ENCODE measurements at regions not wholly inside any gene's neighbourhood (a gene's known extent, or its start where the extent isn't known, plus 50 kb on each side); places are given as distances from the start of the nearest gene placed in this dataset.
A peak's percentile ranks its signal among the peaks of the same experiment; 100 is the strongest.
"Not testable (repeated sequence)": the region's sequence is repeated elsewhere in the genome, so short reads cannot be mapped to it uniquely, and the experiment has no call there.

DNA sequence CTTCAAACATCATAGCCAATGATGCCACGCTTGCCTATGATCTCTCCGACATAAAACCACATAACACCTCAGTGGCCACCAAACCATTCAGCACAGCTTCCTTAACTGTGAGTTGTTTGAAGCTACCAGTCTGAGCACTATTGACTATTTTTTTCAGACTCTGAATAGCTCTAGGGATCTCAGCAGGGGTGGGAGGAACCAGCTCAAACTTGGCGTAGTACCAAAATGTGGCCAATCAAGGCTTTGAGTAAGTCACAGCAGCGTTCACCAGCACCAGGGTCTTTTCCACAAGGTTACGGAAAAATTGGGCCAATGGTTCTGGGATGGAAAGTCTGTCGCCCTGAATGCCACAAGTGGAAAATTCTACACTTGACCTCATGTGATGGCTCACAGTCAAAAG is 70.6 kb downstream of the SMPDL3A start:
- intact Hi-C loops (cut with DNase I) = no loop called here
- no peak for ATAC-seq (ENCODE audit: poor library complexity)
- no peak for DNase-seq

DNA sequence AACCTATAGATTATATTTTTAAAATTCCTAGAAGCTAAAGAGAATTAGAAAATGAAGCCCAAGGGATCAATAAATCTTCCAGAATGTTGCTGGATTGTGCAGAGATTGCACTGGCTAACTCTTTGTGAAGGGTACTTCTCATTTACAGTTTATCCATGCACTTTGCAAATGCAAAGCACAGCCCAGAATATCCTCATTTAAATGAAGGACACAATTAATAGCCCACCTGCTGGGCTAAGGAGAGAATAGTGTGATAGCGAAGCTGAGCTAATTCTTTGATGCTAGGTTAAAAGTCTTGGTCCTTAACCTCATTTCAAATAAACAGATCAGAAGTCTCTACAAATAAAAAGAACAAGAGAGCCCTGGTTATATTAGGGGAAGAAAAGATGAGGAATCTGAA is 72.5 kb downstream of the SMPDL3A start:
- no peak for ATAC-seq (ENCODE audit: poor library complexity)
- intact Hi-C loops (cut with DNase I) = no loop called here
- DNase-seq = no peak

DNA sequence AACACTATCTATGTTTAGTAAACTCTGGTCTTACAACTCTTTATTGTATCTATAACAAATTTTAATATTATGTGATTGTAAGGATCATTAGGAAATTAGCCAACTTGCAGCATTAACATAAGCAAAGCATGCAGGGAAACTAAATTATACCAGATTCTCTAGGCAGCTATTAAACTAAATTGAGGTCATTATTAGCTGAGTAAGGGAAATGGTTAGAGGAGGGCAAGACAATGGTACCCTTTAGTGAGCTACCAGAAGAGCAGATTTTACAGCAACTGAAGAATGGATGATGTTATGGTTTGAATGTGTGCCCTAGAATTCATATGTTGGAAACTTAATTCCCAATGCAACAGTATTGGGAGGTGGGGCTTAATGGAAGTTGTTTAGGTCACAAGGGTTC is 79.1 kb downstream of the SMPDL3A start:
- ATAC-seq (ENCODE audit: poor library complexity) (no peak), DNase-seq (no peak)
- intact Hi-C loops (cut with DNase I) = loop anchor here (5.0 kb wide), 1 partner anchor 449 kb away; no protein-coding TSS in a partner anchor

DNA sequence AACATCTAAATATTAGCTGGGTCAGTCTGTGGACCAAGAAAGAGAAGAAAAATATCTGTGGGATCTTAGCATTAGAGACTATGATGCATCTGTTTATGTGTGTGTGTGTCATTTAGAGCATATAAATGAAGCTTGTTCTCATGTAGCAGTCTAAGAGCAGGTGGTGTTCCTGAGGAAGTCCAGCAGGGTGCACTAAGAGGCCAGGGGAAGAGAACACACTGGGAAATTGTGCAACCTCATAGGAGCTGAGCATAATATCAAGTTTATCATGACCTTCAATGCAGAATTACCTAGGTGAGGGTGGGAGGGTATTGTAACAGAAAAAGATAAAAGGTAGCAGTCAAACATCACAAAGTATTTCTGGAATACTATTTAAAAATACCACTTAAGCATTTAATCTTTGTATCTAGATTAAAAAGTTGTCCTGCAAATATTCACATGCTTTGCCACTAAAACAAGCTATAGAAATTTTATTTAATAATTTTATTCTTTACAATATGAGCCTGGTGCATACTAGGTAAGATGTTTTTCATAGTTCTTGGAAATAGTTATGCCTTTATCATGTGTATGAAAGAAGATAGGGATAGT is 80.5 kb downstream of the SMPDL3A start:
- intact Hi-C loops (cut with DNase I) = loop anchor here (5.0 kb wide), 1 partner anchor 448 kb away; no protein-coding TSS in a partner anchor
- no peak for DNase-seq
- ATAC-seq (ENCODE audit: poor library complexity) = peak; percentile 82

DNA sequence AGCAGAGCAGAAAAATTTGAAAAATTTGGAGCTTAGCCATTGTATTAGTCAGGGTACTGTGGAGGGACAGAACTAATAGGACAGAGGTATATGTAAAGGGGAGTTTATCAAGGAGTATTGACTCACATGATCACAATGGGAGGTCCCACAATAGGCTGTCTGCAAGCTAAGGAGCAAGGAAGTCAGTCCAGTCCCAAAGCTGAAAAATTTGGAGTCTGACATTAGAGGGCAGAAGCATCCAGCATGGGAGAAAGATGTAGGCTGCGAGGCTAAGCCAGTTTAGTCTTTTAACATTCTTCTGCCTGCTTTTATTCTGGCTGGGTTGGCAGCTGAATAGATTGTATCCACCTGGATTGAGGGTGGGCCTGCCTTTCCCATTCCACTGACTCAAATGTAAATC is 82.0 kb downstream of the SMPDL3A start:
- no peak for ATAC-seq (ENCODE audit: poor library complexity)
- intact Hi-C loops (cut with DNase I) = no loop called here
- DNase-seq = no peak

DNA sequence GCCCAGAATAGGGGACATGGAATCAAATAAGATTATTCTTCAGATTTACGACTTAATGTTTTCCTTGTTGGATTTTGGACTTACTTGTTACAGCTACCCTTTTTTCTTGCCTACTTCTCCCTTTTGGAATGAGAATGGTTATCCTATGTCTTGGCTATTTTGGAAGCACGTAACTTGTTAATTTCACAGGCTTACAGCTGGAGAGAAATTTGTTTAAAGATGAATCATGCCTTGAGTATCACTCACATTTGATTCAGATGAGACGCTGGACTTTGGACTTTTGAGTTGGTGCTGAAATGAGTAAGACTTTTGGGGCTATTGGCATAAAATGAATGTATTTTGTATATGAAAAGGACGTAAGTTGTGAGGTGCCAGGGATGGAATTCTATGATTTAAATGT is 83.3 kb downstream of the SMPDL3A start:
- ATAC-seq (ENCODE audit: poor library complexity) = no peak

DNA sequence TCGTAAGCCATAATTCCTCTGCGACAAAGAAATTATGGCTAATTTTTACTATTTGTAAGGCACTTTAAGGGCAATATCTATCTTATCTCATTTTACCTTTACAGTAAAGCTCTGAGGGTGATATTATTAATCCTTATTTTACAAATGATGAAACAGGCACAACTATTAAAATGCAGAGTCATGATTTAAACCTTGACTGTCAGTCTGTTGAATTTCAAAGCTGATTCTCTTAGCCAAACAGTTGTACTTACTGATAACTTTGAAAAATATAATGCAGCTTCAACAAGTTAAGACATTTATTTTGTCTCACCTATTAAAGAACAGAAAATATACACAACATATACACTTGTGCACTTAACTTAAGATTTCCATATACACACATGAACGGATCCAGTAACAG is 88.2 kb downstream of the SMPDL3A start:
- DNase-seq (no peak), ATAC-seq (ENCODE audit: poor library complexity) (no peak)
- intact Hi-C loops (cut with DNase I) = no loop called here

More for the DNA sequence above, 83.3 kb downstream of the SMPDL3A start:
- intact Hi-C loops (cut with DNase I) = no loop called here
- DNase-seq = no peak

DNA sequence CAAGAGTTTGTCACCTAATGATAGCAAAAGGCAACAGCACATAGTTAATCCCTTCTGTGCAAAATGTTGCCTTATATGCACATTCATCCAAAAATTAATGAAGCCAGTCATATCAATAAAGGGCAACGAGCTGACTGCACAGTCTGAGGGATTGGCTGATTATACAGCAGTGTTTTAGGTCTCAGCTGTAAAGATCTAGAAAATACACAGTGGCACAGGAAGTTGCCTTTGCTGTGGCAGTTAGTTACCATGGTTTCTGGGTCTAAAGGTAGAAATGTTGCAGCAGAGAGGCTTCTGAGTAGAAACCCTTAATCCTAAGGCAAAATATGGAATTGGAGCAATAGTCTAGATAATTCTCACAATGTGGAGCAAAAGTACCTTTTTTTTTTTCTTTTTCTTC is 89.7 kb downstream of the SMPDL3A start:
- no peak for ATAC-seq (ENCODE audit: poor library complexity)
- intact Hi-C loops (cut with DNase I) = no loop called here
- DNase-seq = no peak

DNA sequence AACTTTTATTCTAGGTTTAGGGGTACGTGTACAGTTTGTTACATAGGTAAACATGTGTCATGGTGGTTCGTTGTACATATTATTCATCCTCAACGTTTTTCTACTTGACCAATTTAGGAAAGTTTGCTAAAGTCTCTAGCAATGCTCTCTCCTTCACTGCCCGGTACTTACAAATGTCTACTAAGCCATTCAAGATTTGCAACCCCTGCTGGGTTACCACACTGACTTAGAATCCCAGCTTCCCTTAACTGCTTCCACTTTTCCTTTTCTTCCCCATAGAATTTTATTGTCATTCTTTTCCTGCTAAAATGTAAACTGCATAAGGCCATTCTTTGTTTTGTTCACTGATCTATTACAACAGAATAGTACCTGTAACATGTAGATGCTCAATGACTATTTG is 97.4 kb downstream of the SMPDL3A start:
- intact Hi-C loops (cut with DNase I) = no loop called here
- ATAC-seq (ENCODE audit: poor library complexity) (no peak), DNase-seq (no peak)

DNA sequence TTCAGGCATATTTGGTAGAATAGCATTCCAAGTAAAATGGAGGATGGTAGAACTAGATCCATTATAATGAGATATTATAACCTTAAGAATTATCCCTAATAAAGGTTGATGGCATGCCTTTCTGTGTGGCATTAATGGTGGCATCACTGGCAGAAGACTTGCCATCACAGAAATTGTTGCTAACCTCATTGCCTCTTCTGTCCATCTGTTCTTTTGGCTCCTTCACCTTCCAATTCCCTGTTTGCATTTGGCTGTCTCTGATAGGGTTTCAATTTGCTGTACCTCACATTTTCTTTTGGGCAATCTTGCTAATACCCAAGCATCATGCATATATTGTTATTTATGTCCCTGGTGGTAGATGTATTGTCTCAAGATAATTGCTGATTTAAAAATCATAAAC is 98.9 kb downstream of the SMPDL3A start:
- ATAC-seq (ENCODE audit: poor library complexity) (no peak), DNase-seq (no peak)
- intact Hi-C loops (cut with DNase I) = no loop called here

DNA sequence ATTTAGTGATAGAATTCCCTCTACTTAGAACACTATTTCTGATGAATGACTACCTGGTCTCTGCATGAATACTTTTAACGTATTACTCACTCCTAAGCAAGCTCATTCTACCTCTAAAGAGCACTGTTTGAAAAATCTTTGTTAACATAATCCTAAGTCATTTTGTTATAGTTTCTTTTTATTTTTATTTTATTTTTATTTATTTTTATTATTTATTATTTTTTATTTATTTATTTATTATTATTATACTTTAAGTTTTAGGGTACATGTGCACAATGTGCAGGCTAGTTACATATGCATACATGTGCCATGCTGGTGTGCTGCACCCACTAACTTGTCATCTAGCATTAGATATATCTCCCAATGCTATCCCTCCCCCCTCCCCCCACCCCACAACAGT is 99.6 kb downstream of the SMPDL3A start:
- DNase-seq; ATAC-seq (ENCODE audit: poor library complexity); intact Hi-C loops (cut with DNase I): not testable (repeated sequence)

DNA sequence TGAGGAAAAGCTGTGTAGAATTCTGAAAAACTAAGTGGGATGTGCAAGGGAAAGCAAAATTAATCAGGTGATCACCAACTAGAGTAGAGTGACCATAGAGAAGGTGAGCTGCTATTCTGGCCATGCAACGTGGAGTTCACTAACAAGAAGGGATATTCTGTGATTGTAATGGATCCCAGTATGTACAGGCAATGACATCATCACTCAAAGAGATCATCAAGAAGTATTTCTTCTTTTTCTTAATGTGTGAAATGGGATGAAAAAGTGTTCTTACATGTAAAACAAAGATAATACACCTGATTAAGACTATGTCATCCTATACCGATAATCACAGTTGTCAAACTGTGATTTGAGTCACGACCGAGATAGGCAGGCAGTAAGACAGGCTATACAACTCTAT is 101.2 kb downstream of the SMPDL3A start:
- DNase-seq (no peak), ATAC-seq (ENCODE audit: poor library complexity) (no peak)
- intact Hi-C loops (cut with DNase I) = no loop called here

DNA sequence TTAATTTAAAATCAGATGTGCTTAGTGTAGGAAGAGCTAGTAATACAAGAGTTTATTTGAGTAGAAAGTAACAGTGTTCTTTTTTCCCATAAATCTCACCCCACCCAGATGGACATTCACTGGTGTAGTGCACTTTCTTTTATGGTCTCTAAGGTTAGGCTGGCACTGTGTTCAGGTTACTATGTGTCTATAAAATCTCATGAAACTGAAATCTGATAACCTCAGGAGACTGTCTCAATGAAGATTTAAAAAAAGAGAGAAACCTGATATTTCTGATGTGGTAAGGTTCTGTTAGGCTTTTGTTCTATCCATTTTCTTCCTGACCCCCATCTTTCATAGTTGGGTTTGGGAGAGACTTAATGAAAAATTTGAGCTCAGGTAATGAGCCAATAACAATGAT is 101.2 kb upstream of the CLVS2 start:
- ATAC-seq (ENCODE audit: poor library complexity) = no peak
- no peak for DNase-seq
- intact Hi-C loops (cut with DNase I) = no loop called here

DNA sequence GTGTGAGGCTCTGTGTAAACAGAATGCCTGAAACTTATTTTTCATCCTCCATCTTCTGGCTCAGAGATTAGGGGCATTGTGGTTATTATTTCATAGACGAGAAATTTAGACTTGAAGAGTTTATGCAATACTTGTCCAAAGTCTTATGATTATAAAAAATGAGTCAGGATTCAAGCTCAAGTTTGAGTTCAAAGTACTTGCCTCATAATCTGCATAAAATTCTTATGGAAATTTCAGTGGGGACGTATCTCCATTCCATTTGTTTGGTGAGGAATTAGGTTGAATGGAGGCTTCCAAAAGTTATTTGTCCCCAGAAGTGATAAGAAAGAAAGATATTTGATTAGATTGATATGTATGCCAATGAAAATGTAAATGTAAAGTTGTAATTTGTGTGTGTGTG is 93.7 kb upstream of the CLVS2 start:
- intact Hi-C loops (cut with DNase I) = no loop called here
- no peak for ATAC-seq (ENCODE audit: poor library complexity)
- no peak for DNase-seq

DNA sequence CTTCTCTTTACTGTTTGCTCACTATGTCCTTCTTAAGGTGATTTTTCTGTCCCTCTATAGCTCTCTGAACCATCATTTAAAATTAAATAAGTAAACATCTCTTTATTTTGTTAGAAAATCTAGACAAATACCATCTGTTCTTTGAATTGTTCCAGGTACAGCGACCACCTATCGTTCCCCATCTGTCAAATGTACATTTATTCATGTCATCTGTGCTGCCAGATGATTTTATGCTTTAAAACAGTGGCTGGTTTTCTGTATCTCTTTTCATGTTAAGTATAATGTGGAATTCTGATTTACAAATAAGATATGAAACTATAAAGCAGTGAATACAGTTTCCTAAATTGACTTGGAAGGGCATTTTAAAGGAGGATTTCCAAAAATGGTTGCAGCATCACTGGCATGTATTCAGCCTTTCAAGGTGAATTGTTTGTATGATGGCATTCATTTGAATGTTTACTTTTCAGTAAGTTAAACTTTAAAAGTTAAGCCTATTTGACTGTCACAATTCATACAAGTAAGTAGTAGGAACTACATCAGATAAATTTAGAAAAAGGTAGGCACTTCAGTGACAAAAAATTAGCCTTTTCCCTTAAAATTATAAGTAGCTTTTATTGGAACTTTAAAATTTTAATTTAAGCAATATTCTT is 92.6 kb upstream of the CLVS2 start:
- no peak for DNase-seq
- intact Hi-C loops (cut with DNase I) = no loop called here
- ATAC-seq (ENCODE audit: poor library complexity) = no peak

DNA sequence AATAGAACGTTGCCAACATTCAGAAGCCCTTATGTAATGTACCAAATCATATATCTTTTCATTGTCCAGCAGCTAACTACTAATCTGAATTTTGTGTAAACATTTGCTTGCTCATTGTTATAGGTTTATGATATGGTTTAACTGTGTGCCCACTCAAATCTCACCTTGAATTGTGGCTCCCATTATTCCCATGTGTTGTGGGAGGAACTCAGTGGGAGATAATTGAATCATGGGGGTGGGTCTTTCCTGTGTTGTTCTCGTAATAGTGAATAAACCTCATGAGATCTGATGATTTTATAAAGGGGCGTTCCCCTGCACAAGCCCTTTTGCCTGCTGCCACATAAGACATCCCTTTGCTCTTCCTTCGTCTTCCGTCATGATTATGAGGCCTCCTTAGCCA is 91.9 kb upstream of the CLVS2 start:
- ATAC-seq (ENCODE audit: poor library complexity) = no peak
- DNase-seq = no peak
- intact Hi-C loops (cut with DNase I) = no loop called here

DNA sequence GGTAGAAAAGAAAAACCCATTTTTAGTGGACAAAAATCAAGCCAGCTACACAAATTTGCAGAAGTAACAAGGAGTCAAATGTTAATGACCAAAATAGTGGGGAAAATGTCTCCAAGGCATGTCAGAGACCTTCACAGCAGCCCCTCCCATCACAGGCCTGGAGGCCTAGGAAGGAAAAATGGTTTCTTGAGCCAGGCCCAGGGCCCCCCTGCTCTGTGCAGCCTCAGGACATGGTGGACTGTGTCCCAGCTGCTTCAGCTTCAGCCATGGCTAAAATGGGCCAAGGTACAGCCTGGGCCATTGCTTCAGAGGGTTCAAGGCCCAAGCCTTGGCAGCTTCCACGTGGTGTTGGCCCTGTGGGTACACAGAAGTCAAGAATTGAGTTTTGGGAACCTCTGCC is 82.5 kb upstream of the CLVS2 start:
- intact Hi-C loops (cut with DNase I) = no loop called here
- DNase-seq (no peak), ATAC-seq (ENCODE audit: poor library complexity) (no peak)

DNA sequence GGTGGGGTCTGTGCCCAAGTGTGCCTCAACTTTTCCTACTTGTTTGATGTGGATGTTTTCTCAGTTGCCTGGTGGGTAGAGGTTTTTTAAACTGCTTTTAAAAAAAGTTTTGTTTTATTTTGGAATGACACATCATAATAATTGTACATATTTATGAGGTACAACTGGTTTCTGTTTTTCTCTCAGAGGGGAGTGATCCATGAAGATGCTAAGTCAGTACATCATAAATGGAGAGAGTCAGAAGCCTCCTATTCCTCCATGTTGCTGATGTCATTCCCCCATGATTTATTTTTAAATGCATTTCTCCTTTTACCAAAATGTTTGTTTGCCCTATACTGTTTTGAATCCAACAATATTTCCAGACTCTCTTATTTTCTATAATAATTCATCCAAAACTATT is 77.3 kb upstream of the CLVS2 start:
- no peak for DNase-seq

DNA sequence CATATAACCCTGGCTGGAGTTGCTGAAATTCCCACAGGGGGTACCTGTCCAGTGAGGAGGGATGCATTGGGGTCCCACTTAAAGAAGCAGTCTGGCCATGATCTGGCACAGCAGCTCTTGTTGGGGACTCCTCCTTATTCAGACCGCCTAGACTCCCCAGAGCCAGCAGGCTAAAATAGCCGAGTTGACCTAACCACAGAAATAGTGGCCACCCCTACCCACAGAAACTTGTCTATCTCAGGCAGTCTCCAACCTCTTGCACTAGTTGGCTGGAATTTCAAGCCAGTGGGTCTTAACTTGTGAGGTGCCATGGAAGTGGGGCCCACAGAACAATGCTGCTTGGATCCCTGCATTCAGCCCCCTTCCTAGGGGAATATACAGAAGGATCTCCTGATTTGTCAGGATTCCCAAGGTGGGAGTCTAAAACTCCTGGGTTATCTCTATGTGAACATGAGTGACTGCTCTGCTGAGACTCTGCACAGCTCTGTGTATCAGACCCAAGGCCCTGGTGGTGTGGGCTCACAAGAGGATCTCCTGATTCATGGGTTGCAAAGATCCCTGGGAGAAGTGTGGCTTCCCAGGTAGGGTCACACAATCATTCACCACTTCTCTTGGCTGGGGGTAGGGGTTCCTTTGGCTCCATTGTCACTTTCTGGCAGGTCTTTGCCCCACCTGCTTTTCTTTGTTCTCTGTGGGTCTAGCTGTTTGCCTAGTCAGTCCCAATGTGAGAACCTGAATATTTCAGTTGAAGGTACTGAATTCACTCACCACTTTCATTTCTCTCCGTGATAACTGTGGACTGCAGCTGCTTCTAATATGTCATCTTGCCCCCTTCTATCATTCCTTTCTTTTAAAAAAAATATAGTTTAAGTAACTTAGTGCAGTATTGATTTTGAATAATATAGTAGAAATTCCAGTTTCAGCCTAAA is 65.5 kb upstream of the CLVS2 start:
- no peak for ATAC-seq (ENCODE audit: poor library complexity)
- no peak for DNase-seq
- intact Hi-C loops (cut with DNase I) = no loop called here

More for the DNA sequence above, 77.3 kb upstream of the CLVS2 start:
- ATAC-seq (ENCODE audit: poor library complexity) = no peak
- intact Hi-C loops (cut with DNase I) = no loop called here

DNA sequence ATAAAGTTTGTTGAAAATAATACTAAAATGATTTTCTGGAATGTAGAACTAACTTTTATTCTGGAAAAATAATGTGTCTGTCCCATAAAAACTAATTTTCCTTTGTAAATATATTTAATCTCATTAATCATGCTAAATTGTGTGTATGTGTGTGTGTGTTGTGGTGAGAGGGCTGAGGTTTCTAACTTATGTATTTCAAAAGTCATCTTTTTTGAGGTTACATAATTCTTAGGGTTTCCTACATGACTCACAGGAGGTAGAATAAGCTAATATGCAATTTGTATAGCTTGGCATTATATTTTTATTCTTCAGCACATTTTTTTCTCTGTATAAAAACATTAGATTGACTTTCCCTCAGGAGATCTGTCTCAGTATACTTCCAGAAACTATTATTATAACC is 64.1 kb upstream of the CLVS2 start:
- intact Hi-C loops (cut with DNase I) = no loop called here
- no peak for DNase-seq

More for the DNA sequence above, 64.1 kb upstream of the CLVS2 start:
- no peak for ATAC-seq (ENCODE audit: poor library complexity)
